A673 (cell line): ENCODE measurements at regions not wholly inside any gene's neighbourhood (a gene's known extent, or its start where the extent isn't known, plus 50 kb on each side); places are given as distances from the start of the nearest gene placed in this dataset.

Source experiments
- CTCF ChIP-seq: fragments of 300-800, 200-600 bp; sonication (generic); conservative IDR thresholded peaks from 2 replicates; pipeline ENCODE4 v1.5.1; 2017; ENCODE audit warnings: low read depth, mild to moderate bottlenecking, antibody characterized with exemption, low read length, moderate library complexity, mixed read lengths
- EZH2 ChIP-seq: fragments of 200-600 bp; sonication (generic); IDR thresholded peaks from 2 replicates; pipeline ENCODE4 v1.6.1; 2017; ENCODE audit warnings: borderline replicate concordance, low read depth, mild to moderate bottlenecking, mixed read lengths, antibody characterized with exemption, low read length; ENCODE audit not compliant: poor library complexity, severe bottlenecking

DNA sequence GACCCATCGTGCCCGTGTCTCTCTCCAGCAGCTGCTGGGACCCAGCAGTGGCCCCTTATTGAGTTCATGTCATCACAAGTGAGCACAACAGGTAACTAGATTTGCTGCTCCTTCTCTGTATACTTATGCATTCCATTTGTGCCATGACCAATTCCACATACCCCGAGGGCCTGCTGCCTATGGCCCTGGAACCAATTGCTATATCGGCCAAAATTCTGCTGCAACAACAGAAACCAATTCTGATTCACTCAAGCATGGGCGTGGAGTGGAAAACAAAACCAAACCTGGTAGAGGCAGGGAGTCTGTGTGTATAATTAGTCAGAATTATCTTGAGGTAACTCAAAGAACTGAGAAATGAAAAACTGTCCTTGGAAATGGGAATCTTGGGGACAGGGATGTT lies 516.6 kb downstream of the EPHB1 start:
- TF ChIP-seq CTCF (no peak), EZH2 (no peak)
